ENCODE measurements at regions not wholly inside any gene's neighbourhood (a gene's known extent, or its start where the extent isn't known, plus 50 kb on each side); places are given as distances from the start of the nearest gene placed in this dataset.

- 36% methylated on average over 1 of the region's 1 CpG for WGBS (ENCODE audit: low lambda C conversion rate)
- Histone ChIP-seq H3K9ac (no peak overlapping the region), H3K27ac (ENCODE audit: low read depth in 2 of 2, low read length in 1 of 2) (no peak overlapping the region), H3K27me3 (ENCODE audit: insufficient read depth) (no peaks in the 10 kb centered on the region), H2AFZ (ENCODE audit: low read depth) (no peak overlapping the region), H3F3A (replicated peaks; ENCODE audit: insufficient read depth) (no peaks in the 10 kb centered on the region), H3K36me3 (replicated peaks in 1 of 2; ENCODE audit: control insufficient read depth in 1 of 2, insufficient read depth in 2 of 2, low read length in 1 of 2) (no peaks in the 10 kb centered on the region), H3K4me1 (ENCODE audit: control insufficient read depth in 1 of 2, insufficient read depth in 2 of 2, low read depth in 1 of 2, low read length in 1 of 2) (no peaks in the 10 kb centered on the region), H3K9me2 (no peaks in the 10 kb centered on the region), H3K9me3 (no peaks in the 10 kb centered on the region), H3K79me2 (ENCODE audit: insufficient read depth) (no peaks in the 10 kb centered on the region), H4K20me1 (ENCODE audit: insufficient read depth) (no peaks in the 10 kb centered on the region), H3K4me2 (no peak overlapping the region), H3K4me3 (ENCODE audit: low read depth in 2 of 2, low read length in 1 of 2) (no peak overlapping the region)
- DNase-seq, result no peak
- no peak for TF ChIP-seq EZH2phosphoT487 (IDR thresholded peaks at IDR 0.05; ENCODE audit: borderline replicate concordance, low read depth)
- TF ChIP-seq, protein P1, sequence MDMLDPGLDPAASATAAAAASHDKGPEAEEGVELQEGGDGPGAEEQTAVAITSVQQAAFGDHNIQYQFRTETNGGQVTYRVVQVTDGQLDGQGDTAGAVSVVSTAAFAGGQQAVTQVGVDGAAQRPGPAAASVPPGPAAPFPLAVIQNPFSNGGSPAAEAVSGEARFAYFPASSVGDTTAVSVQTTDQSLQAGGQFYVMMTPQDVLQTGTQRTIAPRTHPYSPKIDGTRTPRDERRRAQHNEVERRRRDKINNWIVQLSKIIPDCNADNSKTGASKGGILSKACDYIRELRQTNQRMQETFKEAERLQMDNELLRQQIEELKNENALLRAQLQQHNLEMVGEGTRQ (IDR thresholded peaks at IDR 0.05; ENCODE audit: borderline replicate concordance, low read depth, low read length), result no peak
- TF ChIP-seq TAF1 (IDR thresholded peaks at IDR 0.05; ENCODE audit: borderline replicate concordance, low read depth, low read length), result no peak
- no peak for TF ChIP-seq SMC3 (IDR thresholded peaks at IDR 0.05; ENCODE audit: low read depth, low read length)
- no peak for TF ChIP-seq JUND (IDR thresholded peaks at IDR 0.05)
- TF ChIP-seq, protein P2, sequence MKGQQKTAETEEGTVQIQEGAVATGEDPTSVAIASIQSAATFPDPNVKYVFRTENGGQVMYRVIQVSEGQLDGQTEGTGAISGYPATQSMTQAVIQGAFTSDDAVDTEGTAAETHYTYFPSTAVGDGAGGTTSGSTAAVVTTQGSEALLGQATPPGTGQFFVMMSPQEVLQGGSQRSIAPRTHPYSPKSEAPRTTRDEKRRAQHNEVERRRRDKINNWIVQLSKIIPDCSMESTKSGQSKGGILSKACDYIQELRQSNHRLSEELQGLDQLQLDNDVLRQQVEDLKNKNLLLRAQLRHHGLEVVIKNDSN (IDR thresholded peaks at IDR 0.05; ENCODE audit: borderline replicate concordance, low read depth), result no peak
- TF ChIP-seq FOXJ3 (CRISPR knock-in tag; IDR thresholded peaks at IDR 0.05), result no peak
- TF ChIP-seq ZBTB33 (IDR thresholded peaks at IDR 0.05; ENCODE audit: borderline replicate concordance, low read depth), result no peak
- TF ChIP-seq MXI1 (IDR thresholded peaks at IDR 0.05; ENCODE audit: low read depth, low read length), result no peak
- no peak for TF ChIP-seq REST (IDR thresholded peaks at IDR 0.05; ENCODE audit: low read depth, low read length)
- TF ChIP-seq, protein P3, sequence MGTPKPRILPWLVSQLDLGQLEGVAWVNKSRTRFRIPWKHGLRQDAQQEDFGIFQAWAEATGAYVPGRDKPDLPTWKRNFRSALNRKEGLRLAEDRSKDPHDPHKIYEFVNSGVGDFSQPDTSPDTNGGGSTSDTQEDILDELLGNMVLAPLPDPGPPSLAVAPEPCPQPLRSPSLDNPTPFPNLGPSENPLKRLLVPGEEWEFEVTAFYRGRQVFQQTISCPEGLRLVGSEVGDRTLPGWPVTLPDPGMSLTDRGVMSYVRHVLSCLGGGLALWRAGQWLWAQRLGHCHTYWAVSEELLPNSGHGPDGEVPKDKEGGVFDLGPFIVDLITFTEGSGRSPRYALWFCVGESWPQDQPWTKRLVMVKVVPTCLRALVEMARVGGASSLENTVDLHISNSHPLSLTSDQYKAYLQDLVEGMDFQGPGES (IDR thresholded peaks at IDR 0.05; ENCODE audit: low read depth, low read length), result no peak
- no peak for TF ChIP-seq NRF1 (IDR thresholded peaks at IDR 0.05; ENCODE audit: low read depth, low read length)
- TF ChIP-seq CHD2 (IDR thresholded peaks at IDR 0.05; ENCODE audit: low read length, partially characterized antibody), result no peak
- TF ChIP-seq RFX5 (IDR thresholded peaks at IDR 0.05; ENCODE audit: low read length), result no peak
- no peak for TF ChIP-seq RXRA (IDR thresholded peaks at IDR 0.05; ENCODE audit: borderline replicate concordance, low read depth)
- TF ChIP-seq RAD21 (IDR thresholded peaks at IDR 0.05; ENCODE audit: low read length), result no peak
- POLR2A ChIA-PET, result no interaction called here
- CTCF ChIA-PET, result no interaction called here
Observed at GRCh38 chr2:194095359-194095758, 1561.7 kb upstream of the SLC39A10 start.
